ENCODE measurements at regions not wholly inside any gene's neighbourhood (a gene's known extent, or its start where the extent isn't known, plus 50 kb on each side); places are given as distances from the start of the nearest gene placed in this dataset.

DNA sequence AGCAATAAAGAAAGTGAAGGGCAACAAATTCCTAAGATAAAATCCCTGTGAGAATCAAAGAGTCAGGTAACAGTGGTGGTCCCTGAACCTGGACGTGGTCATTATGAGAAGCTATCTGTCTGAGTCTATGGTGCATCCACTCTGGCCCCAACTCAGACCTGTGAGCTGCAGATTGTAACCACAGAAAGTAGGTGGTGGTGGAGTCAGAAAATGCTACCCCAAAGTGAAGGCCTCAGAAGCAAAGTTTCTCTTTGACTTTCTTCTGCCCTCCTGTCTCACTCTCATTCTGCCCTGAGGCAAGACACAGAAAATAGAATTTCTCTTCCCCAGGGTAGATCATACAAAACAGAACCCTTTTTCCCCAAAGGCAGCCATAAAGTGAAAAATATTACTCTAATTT is 84.1 kb upstream of the NEIL3 start:
- TF ChIP-seq POLR2AphosphoS5 (IDR thresholded peaks at IDR 0.05; ENCODE audit: borderline replicate concordance, low read depth, low read length) (no peak), EZH2 (IDR thresholded peaks at IDR 0.05) (no peak)
